GM19324 (cell line): ENCODE measurements at regions not wholly inside any gene's neighbourhood (a gene's known extent, or its start where the extent isn't known, plus 50 kb on each side); places are given as distances from the start of the nearest gene placed in this dataset.

Experiments used
- ATAC-seq: cut with Tn5 transposase; IDR thresholded peaks from one replicate; pipeline ENCODE4 v1.9.1; 2021; ENCODE audit warnings: mild to moderate bottlenecking, moderate library complexity; ENCODE audit not compliant: unreplicated experiment, low FRiP score

DNA sequence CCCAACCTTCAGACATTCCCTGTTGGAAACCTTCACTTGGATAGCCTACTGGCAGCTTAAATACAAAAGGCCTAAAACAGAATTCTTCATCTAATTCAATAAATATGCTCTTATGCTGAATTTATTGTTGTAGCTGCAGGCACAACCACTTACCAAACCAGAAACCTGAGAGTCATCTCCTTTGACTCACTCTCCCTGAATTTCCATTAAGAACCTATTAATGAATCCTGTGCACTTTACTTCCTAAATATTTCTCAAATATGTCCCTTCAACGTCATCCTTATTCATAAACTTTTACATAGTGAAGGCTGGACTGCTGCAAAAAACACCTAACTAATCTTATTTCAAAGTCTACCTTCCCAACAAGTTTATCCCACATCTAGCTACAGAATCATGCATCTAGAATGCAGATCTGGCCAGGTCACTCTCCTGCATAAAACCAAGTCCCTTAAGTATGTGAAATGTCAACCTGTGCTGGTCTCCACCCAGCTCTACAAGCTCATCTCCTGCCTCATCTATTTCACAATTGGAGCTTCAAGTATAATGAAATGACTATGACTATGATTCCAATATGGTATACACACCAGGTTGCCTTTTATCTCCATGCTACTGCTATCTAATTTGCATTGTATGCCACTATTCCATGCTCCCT is 354.2 kb downstream of the ZEB2 start:
- no peak for ATAC-seq

DNA sequence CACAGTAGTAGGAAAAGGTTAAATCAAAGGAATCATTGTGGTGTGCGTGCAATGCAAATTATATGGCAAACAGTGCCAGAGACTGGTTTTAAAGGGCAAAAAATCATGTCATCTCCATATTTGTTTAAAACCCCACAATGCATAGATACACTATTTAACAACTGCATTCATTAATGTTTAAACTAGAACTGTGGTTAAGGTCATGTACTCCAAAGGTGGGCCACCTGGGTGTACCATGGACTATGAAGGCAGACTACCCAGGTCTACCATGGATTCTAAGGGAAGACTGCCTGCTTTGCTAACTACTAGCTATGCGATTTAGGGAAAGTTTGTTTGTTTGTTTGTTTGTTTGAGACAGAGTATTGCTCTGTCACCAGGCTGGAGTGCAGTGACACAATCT is 356.3 kb downstream of the ZEB2 start:
- no peak for ATAC-seq

DNA sequence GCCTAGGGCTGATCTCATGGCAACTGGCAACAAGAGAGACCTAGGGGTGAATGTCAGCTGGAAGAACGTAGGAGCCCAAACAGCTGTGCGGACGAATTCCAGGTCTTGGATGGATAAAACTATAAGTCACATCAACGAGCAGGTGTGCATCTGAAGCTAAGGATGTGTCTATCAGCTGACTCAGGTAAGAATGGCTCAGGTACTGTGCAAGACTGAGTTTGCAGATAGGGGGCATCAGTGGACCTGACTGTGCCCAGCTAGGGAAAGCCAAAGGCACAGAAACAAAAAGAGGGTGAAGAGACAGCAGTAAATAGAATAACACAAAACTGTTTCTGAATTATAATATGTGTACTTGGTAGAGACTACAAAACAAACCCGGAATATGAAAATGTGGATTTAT is 357.3 kb downstream of the ZEB2 start:
- ATAC-seq, result peak; percentile 80

DNA sequence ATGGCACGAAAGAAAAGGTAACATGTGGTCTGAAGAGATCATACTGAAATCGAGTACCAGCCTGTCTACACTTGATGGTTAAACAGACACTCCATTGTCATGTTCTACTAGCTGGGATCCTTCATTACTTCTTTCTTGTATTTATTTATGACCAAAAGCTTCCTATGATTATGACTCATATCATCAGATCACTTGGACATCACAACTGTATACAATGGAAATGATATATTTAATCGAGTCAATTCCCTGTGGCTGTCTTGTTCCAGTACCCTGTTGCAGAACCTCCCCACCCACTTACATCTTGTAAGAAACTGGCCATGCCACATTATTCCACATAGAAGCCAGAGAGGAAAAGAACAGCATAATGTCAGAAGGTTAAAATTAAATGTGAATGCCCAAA is 358.9 kb downstream of the ZEB2 start:
- no peak for ATAC-seq

DNA sequence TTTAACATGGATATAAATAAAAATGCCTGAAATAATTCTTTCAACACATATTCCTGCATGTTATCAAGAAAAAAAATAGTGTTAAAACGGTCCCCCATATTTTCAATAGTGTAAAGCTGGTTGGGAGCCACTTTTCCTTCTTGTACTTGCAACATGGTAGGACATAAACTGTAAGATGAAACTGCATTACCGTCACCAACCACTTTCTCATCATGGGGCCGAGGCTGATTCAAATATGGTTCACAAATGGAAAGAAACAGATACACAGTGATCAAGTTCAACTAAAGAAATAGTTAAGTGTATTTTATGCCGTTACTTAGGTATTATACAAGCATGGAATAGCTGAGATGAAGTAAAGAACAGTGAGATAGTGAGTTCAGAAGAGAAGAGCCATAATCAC is 360.7 kb downstream of the ZEB2 start:
- ATAC-seq, result no peak

DNA sequence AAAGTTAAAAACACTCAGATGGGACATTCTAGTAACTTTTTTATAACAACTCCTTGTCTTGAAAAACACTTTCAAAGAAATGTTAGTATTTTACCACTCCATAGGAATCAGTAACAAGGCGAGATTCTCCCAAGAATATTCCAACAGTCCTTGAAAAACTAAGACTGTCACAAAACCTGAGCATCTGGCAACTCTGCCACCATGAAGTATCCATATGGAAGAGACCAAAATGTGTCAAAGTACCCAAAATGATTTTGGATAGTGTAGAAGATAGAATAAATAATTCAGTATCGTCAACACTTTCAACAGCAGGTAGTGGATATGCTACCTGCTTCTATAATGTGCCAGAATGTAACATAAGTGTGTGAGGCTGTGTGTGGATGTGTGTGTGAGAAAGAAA is 361.8 kb downstream of the ZEB2 start:
- ATAC-seq, result no peak

DNA sequence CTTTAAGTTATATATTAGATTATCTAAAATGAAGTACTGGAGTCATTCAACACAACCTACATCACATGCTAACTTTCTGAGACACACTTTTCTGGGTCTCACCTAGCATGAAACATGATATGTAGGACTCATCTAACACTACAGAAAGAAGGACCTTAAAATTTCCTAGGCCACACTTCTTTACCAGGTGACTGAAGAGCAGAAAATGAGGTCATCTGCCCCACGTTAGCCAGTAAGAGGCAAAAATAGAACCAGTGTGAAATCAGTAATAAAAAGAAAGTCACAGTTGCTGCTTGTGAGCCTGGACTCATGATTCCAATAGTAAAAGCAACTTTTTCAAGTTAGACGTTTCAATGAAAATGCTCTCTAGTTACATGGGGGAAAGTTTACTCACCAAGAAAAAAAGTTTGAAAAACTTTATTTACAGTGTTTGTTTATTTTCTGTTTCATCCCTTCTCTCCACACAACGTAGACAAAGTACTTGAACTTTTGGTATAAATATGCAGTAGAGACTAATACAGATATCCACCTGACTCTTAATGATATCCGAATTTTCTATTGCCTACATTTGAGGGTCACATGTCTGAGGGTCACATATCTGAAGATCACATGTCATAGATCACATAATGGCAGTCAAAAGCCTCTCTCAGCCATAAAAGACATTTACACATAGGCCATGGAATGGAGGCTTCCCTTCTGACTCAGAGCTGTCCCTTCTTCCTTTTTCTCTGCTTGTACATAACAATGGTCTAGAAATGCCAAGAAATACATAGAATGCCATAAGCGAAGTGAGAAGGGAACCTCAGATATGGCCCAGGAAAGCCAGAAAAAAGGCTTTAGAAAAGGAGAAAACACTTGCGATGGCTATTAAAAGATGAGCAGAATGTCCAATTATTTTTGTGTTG is 362.9 kb downstream of the ZEB2 start:
- no peak for ATAC-seq

DNA sequence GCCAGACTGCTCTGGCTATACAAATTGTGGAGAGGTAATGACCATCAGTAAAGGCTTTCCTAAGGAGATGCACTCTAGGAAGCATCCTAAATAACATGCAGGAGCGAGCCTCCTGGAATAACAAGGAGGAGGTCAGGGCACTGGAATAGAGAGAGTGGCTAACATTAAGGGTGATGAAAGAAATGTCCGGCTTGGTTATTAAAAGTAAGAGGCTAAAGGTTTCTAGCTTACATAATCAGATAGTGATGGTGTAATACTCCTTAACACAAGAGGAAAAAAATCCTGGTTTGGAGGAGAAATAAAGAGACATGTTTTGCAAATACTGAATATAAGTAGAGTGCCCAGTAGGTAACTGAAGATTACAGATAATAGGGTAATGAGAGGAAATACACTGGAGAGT is 365.7 kb downstream of the ZEB2 start:
- no peak for ATAC-seq

DNA sequence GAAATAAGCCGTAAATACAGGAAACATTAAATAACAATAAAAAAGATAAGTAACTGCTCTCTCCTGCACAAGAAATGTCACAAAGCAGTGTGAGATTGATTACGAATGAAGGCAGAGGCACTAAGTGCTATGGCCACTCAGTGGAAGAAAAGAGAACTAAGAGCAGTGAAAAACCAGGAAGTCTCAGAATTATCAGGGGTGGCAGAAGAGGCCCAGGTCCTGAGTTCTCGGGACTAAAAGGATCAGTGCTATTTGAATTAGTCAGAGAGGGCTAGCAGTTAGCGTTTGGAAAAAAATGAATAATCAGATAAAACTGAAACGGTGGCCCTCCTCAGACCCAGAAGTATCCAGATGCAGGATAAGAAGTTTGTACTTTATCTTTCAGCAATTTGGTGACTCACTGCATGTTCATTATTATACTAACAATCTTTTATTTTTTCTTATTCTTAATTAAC is 367.1 kb downstream of the ZEB2 start:
- no peak for ATAC-seq

DNA sequence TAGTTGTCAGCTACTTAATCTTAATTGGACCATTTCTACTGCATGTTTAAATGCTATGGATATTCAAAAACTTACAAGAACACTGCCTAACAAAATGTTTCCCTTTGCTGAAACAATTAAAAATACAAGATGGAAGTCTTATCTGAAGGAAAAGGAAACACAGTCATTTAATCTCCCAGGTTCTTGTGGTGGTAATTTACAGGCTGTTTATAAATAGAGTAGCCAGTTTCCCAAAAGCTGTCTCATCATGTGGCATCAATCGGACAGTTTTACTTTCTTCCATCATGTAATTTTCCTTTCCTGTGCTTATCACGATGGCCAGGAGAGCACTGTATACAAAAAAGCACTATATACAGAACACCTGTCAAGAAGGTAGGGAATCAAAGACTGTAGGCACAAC is 368.1 kb downstream of the ZEB2 start:
- ATAC-seq, result no peak

DNA sequence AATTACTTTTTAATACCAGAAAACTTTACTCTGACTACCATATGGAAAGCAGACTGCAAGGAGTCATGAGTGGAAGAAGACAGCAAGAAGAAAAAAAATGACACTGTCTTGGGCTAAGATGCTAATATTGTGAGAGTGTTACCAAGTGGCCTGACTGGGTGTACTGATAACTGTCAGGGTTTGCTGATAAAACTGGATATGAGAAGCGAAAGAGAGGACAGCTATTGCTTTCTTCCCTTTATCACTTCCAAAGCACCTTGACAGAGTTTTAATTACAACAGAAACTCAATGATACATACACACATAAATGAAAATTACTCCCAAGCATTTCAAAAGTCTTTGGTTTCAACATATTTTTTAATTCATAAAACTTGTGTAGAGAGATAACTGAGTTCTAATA is 368.5 kb downstream of the ZEB2 start:
- no peak for ATAC-seq

DNA sequence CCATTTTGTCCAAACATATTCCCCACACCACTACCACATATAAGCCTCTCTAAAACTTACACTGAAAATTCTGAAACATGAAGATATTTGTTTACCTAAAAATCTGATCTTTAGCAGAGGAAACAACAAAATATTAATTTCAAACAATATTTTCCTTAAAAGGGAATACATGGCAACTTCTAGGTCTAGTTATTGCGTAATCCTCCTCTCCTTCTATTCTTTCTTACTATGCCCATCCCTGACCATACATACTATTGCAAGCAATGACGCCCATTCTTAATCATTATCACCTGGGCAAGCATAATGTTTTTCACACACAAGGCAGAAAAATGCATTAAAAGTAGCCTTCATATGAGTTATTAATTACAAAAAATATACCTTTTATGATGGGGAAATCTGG is 372.6 kb downstream of the ZEB2 start:
- ATAC-seq, result no peak

DNA sequence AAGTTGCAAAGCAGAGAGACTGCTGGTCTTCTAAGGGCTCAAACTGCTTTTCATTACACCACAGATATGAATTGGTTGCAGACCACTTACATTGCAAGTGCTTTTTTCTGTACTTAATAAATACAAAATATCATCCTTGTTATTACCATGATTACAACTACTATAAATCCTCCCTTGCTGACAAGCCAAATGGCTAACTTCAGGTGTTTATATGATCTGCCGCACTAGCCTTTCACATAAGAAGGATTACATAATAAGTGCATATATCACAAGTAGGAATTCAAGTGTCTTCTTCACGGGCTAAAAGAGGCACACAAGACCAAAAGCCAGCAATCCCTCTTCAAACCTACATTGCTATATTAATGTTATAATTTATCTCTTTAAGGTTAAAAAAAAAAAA is 373.0 kb downstream of the ZEB2 start:
- no peak for ATAC-seq

DNA sequence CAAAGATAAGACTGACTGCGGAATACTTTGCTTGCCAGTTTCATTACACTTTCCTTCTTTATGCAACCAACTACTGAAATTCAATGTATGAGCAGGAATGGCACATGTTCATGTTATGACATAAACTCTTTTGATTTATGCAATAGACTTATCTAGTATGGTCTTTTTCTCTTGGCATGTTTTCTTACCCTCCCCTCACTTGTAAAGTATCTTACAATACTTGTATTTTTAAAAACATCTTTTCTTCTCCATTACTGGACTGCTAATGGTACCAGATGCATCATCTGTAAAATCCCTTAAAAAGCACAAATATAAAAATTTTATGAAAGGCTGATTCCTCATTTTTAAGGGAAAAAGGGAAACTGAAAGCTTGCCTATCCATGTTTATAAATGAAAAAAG is 373.8 kb downstream of the ZEB2 start:
- no peak for ATAC-seq

DNA sequence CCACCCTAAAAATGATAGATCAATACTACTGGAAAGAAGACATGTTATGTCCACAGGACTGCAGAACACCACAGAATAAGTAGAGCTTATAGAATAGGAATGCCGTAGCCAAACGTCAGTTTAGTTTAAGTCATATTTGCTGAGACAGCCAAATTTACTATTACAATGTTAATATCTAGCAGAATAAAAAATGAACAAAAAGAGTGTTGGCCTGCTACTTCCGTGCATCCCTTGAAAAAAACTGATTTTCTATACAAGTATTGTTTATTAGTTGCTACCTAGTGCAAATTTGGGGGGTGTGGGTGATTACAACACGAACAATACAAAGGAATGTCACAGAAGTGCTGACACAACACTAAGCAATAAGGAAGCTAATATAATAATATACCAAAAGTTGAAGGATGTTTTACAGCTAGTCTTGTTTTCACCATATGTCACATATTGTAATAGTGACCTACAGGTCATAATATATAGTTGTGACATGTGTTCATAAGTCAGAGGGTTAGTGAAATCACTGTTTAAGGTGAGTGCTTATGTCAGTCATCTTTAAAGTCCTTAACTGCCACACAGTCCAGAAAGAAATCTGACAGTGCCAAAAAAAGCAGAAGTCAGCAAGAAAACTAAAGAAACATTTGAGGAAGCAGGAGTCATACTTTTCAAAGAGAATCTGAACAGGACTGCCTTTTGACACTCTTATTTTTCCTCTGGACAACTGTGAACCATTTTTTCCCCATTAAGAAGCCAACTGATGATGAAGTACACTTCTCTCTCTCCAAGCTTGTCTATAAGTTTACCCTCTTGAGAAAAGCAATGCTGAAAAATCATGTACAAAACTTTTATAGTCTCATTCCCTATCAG is 376.4 kb downstream of the ZEB2 start:
- ATAC-seq, result no peak

DNA sequence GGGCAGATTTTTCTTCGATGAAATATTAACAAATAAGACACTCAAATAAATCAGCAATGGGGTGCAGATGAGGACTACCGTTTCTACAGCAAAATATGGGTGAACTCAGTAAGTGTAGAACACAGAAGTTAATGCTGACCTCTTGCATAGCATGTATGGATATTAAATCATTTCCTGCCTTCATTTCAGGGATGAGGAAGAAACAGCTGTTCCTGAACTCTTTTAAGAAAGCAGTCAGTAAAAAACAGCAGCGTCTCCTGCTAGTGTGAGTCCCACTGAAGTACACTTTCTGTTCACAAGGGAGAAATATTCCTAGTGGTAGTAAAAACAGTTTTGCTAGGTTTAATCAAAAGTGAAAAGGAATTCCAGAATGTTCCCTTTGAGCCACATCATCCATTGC is 379.0 kb downstream of the ZEB2 start:
- ATAC-seq, result no peak

DNA sequence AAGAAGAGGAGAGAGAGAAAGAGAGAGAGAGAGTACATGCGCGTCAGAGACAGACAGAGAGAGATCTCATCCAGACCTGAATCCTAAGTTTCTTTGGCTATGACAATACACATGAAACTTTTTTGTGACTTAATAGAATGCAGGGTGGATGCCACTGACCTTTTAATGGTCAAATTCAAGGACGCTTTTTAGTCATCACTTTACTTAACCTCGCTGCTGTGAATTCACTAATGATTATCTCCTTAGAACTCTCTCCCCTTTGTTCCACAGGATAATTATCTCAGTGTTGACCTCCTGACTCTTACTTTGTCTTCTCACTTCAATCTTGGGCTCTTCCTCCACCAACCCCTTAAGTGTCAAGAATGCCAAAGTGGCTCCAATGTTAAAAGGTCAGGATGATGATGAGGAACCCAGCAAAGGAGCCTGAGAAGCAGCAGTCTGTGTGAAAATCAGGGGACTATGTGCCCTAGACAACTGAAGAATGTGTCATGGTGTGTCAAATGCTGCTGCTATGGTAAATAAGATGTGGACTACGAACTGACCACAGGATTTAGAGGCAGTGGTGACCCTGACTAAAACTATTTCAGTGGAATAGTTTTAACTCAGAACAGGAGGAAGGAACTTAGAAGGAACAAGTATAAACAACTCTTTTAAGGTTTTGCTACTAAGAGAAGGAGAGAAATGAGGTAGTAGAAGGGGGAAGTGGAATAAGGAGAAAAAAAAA is 382.1 kb downstream of the ZEB2 start:
- no peak for ATAC-seq

DNA sequence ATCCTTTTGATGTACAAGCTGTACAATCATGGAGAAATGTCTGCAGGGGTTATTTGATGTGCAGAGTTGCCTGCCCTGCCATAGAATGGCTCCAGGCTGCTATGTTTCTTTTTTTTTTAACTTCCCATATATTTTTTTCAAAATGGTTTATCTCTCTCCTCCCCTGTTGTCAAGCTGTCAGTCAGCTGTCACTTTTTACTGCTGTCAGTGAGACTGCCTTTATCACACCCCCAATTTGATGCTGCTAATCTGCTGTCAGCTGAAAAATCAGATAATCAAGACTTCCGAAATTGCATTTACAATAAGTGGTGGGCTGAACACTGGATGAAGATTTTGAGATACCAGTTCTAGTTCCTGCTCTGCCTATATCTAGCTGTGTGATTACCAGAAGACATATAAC is 382.6 kb downstream of the ZEB2 start:
- ATAC-seq, result no peak

DNA sequence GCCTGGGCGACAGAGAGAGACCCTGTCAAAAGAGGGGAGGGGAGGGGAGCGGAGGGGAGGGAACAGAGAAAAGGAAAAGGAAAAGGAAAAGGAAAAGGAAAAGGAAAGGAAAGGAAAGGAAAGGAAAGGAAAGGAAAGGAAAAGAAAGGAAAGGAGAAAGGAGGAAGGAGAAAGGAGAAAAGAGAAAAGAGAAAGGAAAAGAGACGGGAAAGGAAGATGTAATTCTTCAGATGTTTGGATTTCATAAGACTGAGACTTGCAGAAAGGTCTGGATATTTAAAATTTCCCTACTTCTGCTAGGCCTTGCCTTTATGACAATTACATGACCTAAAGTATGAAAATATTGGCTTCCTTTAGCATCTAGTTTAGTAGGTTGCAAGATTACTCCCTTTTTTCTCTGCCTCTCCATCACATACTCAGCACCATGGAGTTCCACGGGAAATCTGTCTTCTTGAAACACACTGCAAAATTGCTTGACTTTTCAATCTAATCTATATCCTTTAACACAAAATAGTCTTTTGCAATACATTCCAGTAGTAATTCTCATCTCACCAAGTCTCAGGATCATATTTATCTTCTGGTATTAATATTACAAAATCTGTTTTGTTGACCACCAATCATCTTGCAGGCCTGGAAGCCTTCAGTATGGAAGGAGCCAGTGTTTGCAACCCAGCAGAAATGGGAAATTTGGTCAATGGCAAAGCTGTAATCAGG is 383.5 kb downstream of the ZEB2 start:
- no peak for ATAC-seq
